K562 (cell line): ENCODE measurements at regions not wholly inside any gene's neighbourhood (a gene's known extent, or its start where the extent isn't known, plus 50 kb on each side); places are given as distances from the start of the nearest gene placed in this dataset.

ENCODE experiments used
- ATAC-seq: fragments of 200-7000 bp; cut with Tn5 transposase; 3 replicates; pipeline ENCODE4 v1.9.1; 2020; ENCODE audit warnings: moderate library complexity
- BruUV-seq: library from RNA; stranded (reverse); fragments of 400-500 nt; replicated peaks from 2 replicates; lab custom pipeline; 2021; lab: Mats Ljungman, UMichigan
- CTCF ChIA-PET: fragments of 300-600 bp; formaldehyde crosslinking; extraction: SDS; loops from one replicate; lab custom pipeline; 2021; ENCODE audit warnings: low intra/inter-chr PET ratio; lab: Yijun Ruan, JAX
- POLR2A ChIA-PET: fragments of 300-600, 350-650 bp; sonication (Branson Sonifier 250); formaldehyde crosslinking; extraction: SDS; loops from one replicate; lab custom pipeline; 2021; ENCODE audit warnings: antibody characterized with exemption, inconsistent platforms; lab: Yijun Ruan, JAX
- DNase-seq, 4 experiments: peaks; one replicate each; pipeline versions ENCODE4 v3.0.0 to v3.0.0-alpha.2; 2011 to 2018; ENCODE audit warnings: low spot score in 3 of 4, mixed read lengths in 3 of 4; ENCODE audit errors: extremely low read depth in 1 of 4
- FAIRE-seq: peaks from 2 replicates; lab custom pipeline; 2011; peaks lifted over from hg19 to GRCh38; lab: Jason Lieb, UNC
- H2AFZ ChIP-seq: 2 replicates; pipeline ENCODE4 v1.6.0; 2011; ENCODE audit warnings: low read depth, low read length, control low read depth, inconsistent platforms
- H3K27ac ChIP-seq: fragments of 200-600 bp; 3 replicates; pipeline ENCODE4 v1.8.0; 2011; ENCODE audit warnings: low read depth, mild to moderate bottlenecking, control low read depth, inconsistent platforms, low read length, moderate library complexity, mixed read lengths; ENCODE audit errors: extremely low read depth
- H3K27me3 ChIP-seq, 2 experiments: fragments of 300-600 bp in 1 of 2; 2 replicates in 1 of 2; 3 replicates in 1 of 2; pipeline versions ENCODE4 v1.6.0 to v1.8.0; 2011; ENCODE audit warnings: inconsistent platforms in 2 of 2, low read length in 2 of 2, mild to moderate bottlenecking in 1 of 2, mixed read lengths in 1 of 2, moderate library complexity in 1 of 2; ENCODE audit not compliant: control insufficient read depth in 2 of 2, insufficient read depth in 2 of 2
- H3K36me3 ChIP-seq: fragments of 300-600 bp; 3 replicates; pipeline ENCODE4 v1.8.0; 2011; ENCODE audit warnings: mild to moderate bottlenecking, low read length, inconsistent platforms; ENCODE audit not compliant: control insufficient read depth, insufficient read depth
- H3K4me1 ChIP-seq, 2 experiments: fragments of 200-600 bp in 1 of 2; replicated peaks in 1 of 2; 2 replicates in 1 of 2; 3 replicates in 1 of 2; pipeline versions ENCODE4 v1.5.1 to v1.8.0; 2011; ENCODE audit warnings: inconsistent platforms in 2 of 2, low read length in 2 of 2, mild to moderate bottlenecking in 1 of 2, mixed read lengths in 1 of 2, moderate library complexity in 1 of 2; ENCODE audit not compliant: control insufficient read depth in 2 of 2, insufficient read depth in 2 of 2
- H3K4me2 ChIP-seq: 2 replicates; pipeline ENCODE4 v1.6.1; 2011; ENCODE audit warnings: low read length, control low read depth, inconsistent platforms, mixed read lengths; ENCODE audit not compliant: insufficient read depth
- H3K4me3 ChIP-seq: fragments of 200-600 bp; sonication (generic), shearing (Covaris generic); 2 replicates; pipeline ENCODE4 v1.5.1; 2016; ENCODE audit warnings: control low read depth, inconsistent platforms
- H3K79me2 ChIP-seq: fragments of 200-600 bp; 3 replicates; pipeline ENCODE4 v1.8.0; 2011; ENCODE audit warnings: low read length, inconsistent platforms; ENCODE audit not compliant: control insufficient read depth, insufficient read depth
- H3K9ac ChIP-seq, 2 experiments: 2 replicates each; pipeline versions ENCODE4 v1.6.0 to v1.6.1; 2011; ENCODE audit warnings: low read depth in 2 of 2, low read length in 2 of 2, control low read depth in 1 of 2, inconsistent platforms in 1 of 2, mild to moderate bottlenecking in 1 of 2, mixed read lengths in 1 of 2; ENCODE audit not compliant: insufficient read depth in 1 of 2
- H3K9me1 ChIP-seq: one replicate; pipeline ENCODE4 v1.6.0; 2011; ENCODE audit warnings: inconsistent platforms, mild to moderate bottlenecking, low read length, moderate library complexity; ENCODE audit not compliant: control insufficient read depth, insufficient read depth
- H3K9me3 ChIP-seq: replicated peaks from 2 replicates; pipeline ENCODE4 v1.5.1; 2011; ENCODE audit warnings: low read depth, low read length, inconsistent platforms; ENCODE audit not compliant: control insufficient read depth, insufficient read depth
- H4K20me1 ChIP-seq: replicated peaks from 2 replicates; pipeline ENCODE4 v1.6.1; 2011; ENCODE audit warnings: low read length, inconsistent platforms, mixed read lengths; ENCODE audit not compliant: control insufficient read depth, insufficient read depth
- ESRRB ChIP-seq: fragments of 250-450 bp; sonication (Bioruptor Pico); IDR thresholded peaks from 2 replicates; pipeline ENCODE4 v1.5.0; 2020; ENCODE audit warnings: mild to moderate bottlenecking, moderate library complexity, borderline replicate concordance
- EWSR1 ChIP-seq: fragments of 450-650 bp; IDR thresholded peaks from 2 replicates; pipeline ENCODE4 v1.6.1; 2018; ENCODE audit warnings: borderline replicate concordance, mild to moderate bottlenecking, low read depth, moderate library complexity; ENCODE audit not compliant: partially characterized antibody
- GATA2 ChIP-seq: sonication (generic); formaldehyde crosslinking; IDR thresholded peaks from 2 replicates; pipeline ENCODE4 v1.4.0; 2020; ENCODE audit warnings: mild to moderate bottlenecking, missing genetic modification reagents
- TEAD1 ChIP-seq, 2 experiments: fragments of 450-650 bp in 1 of 2; sonication (generic) in 1 of 2; formaldehyde crosslinking; IDR thresholded peaks; 2 replicates each; pipeline versions ENCODE4 v1.4.0 to v1.8.0; 2020 to 2022; ENCODE audit warnings: mild to moderate bottlenecking in 2 of 2, missing genetic modification reagents in 1 of 2
- ZNF740 ChIP-seq, 3 experiments: fragments of 200-800 bp in 1 of 3; sonication (Bioruptor generic) in 1 of 3; sonication (generic) in 1 of 3; formaldehyde crosslinking in 1 of 3; IDR thresholded peaks; 2 replicates each; pipeline versions ENCODE4 v1.6.1 to v1.8.0; 2016 to 2022; ENCODE audit warnings: mild to moderate bottlenecking in 2 of 3, missing compliant biosample characterization in 2 of 3, missing genetic modification characterization in 2 of 3, missing genetic modification reagents in 1 of 3
- ZSCAN32 ChIP-seq: fragments of 450-650 bp; formaldehyde crosslinking; IDR thresholded peaks from 2 replicates; pipeline ENCODE4 v1.4.0; 2020; ENCODE audit warnings: mild to moderate bottlenecking, moderate library complexity
- WGBS: fragments of 100-300 bp; shearing (Covaris generic); methylation state at CpG from one replicate; pipeline ENCODE4 v1.1.6; 2016; ENCODE audit warnings: low coverage, mixed read lengths; ENCODE audit not compliant: insufficient coverage; ENCODE audit errors: missing lambda C conversion rate; 5-methylcytosine and 5-hydroxymethylcytosine counted together
- in situ Hi-C: fragments of 300-500 bp; cut with MboI; formaldehyde crosslinking; loops from 4 replicates; pipeline ENCODE4 v1.15.0; 2018; ENCODE audit warnings: inconsistent platforms, mixed read lengths
- intact Hi-C: fragments of 100-400 bp; cut with micrococcal nuclease; formaldehyde crosslinking; loops from 2 replicates; pipeline ENCODE4 v1.14.2; 2022
- TF ChIP-seq, protein P1 (sequence below): fragments of 450-650 bp; IDR thresholded peaks from 2 replicates; pipeline ENCODE4 v1.6.1; 2016; ENCODE audit warnings: mild to moderate bottlenecking, moderate library complexity

GRCh38 chr7:155168597-155169480 is 98.7 kb downstream of the HTR5A start:
- intact Hi-C loops, result no loop called here
- in situ Hi-C loops, result no loop called here
- no peak overlapping the region for H3K4me3 ChIP-seq
- ChIA-PET POLR2A (interaction anchor here (1.3 kb wide), 1 partner anchor 36 kb away, joined by 4 read pairs; no protein-coding TSS in a partner anchor), CTCF (interaction anchor here (0.7 kb wide), 1 partner anchor 255 kb away, joined by 3 read pairs; no protein-coding TSS in a partner anchor)
- no peaks in the 10 kb centered on the region for H3K9me1 ChIP-seq
- peak overlapping the region in 1 of 2 experiments; percentile 20; a peak in 1 of 4 replicates for H3K9ac ChIP-seq
- DNase-seq (no peak), ATAC-seq (no peak), FAIRE-seq (no peak)
- no peaks in the 10 kb centered on the region for H3K9me3 ChIP-seq
- H3K4me1 ChIP-seq, result peaks cover 0 to 12% of the 10 kb centered on the region in 2 experiments; a peak in 1 of 5 replicates
- no peaks in the 10 kb centered on the region; the same call in 1 of the 2 replicates for H4K20me1 ChIP-seq
- H3K36me3 ChIP-seq, result no peaks in the 10 kb centered on the region
- 2% methylated on average over 14 of the region's 14 CpGs for WGBS
- H3K27me3 ChIP-seq, result peaks cover 75 to 98% of the 10 kb centered on the region in 2 experiments
- no peak overlapping the region for H2AFZ ChIP-seq
- H3K27ac ChIP-seq, result no peak overlapping the region
- no TSS peak for BruUV-seq
- no peaks in the 10 kb centered on the region for H3K79me2 ChIP-seq
- H3K4me2 ChIP-seq, result no peak overlapping the region
- no peak for TF ChIP-seq TEAD1 (CRISPR knock-in tag; IDR thresholded peaks at IDR 0.05)
- TF ChIP-seq GATA2 (CRISPR knock-in tag), result no peak
- TF ChIP-seq, protein P1, sequence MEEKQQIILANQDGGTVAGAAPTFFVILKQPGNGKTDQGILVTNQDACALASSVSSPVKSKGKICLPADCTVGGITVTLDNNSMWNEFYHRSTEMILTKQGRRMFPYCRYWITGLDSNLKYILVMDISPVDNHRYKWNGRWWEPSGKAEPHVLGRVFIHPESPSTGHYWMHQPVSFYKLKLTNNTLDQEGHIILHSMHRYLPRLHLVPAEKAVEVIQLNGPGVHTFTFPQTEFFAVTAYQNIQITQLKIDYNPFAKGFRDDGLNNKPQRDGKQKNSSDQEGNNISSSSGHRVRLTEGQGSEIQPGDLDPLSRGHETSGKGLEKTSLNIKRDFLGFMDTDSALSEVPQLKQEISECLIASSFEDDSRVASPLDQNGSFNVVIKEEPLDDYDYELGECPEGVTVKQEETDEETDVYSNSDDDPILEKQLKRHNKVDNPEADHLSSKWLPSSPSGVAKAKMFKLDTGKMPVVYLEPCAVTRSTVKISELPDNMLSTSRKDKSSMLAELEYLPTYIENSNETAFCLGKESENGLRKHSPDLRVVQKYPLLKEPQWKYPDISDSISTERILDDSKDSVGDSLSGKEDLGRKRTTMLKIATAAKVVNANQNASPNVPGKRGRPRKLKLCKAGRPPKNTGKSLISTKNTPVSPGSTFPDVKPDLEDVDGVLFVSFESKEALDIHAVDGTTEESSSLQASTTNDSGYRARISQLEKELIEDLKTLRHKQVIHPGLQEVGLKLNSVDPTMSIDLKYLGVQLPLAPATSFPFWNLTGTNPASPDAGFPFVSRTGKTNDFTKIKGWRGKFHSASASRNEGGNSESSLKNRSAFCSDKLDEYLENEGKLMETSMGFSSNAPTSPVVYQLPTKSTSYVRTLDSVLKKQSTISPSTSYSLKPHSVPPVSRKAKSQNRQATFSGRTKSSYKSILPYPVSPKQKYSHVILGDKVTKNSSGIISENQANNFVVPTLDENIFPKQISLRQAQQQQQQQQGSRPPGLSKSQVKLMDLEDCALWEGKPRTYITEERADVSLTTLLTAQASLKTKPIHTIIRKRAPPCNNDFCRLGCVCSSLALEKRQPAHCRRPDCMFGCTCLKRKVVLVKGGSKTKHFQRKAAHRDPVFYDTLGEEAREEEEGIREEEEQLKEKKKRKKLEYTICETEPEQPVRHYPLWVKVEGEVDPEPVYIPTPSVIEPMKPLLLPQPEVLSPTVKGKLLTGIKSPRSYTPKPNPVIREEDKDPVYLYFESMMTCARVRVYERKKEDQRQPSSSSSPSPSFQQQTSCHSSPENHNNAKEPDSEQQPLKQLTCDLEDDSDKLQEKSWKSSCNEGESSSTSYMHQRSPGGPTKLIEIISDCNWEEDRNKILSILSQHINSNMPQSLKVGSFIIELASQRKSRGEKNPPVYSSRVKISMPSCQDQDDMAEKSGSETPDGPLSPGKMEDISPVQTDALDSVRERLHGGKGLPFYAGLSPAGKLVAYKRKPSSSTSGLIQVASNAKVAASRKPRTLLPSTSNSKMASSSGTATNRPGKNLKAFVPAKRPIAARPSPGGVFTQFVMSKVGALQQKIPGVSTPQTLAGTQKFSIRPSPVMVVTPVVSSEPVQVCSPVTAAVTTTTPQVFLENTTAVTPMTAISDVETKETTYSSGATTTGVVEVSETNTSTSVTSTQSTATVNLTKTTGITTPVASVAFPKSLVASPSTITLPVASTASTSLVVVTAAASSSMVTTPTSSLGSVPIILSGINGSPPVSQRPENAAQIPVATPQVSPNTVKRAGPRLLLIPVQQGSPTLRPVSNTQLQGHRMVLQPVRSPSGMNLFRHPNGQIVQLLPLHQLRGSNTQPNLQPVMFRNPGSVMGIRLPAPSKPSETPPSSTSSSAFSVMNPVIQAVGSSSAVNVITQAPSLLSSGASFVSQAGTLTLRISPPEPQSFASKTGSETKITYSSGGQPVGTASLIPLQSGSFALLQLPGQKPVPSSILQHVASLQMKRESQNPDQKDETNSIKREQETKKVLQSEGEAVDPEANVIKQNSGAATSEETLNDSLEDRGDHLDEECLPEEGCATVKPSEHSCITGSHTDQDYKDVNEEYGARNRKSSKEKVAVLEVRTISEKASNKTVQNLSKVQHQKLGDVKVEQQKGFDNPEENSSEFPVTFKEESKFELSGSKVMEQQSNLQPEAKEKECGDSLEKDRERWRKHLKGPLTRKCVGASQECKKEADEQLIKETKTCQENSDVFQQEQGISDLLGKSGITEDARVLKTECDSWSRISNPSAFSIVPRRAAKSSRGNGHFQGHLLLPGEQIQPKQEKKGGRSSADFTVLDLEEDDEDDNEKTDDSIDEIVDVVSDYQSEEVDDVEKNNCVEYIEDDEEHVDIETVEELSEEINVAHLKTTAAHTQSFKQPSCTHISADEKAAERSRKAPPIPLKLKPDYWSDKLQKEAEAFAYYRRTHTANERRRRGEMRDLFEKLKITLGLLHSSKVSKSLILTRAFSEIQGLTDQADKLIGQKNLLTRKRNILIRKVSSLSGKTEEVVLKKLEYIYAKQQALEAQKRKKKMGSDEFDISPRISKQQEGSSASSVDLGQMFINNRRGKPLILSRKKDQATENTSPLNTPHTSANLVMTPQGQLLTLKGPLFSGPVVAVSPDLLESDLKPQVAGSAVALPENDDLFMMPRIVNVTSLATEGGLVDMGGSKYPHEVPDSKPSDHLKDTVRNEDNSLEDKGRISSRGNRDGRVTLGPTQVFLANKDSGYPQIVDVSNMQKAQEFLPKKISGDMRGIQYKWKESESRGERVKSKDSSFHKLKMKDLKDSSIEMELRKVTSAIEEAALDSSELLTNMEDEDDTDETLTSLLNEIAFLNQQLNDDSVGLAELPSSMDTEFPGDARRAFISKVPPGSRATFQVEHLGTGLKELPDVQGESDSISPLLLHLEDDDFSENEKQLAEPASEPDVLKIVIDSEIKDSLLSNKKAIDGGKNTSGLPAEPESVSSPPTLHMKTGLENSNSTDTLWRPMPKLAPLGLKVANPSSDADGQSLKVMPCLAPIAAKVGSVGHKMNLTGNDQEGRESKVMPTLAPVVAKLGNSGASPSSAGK, result no peak
- no peak for TF ChIP-seq ESRRB (CRISPR knock-in tag)
- TF ChIP-seq EWSR1, result no peak
- no peak for TF ChIP-seq ZSCAN32 (CRISPR knock-in tag)
- TF ChIP-seq ZNF740 (CRISPR knock-in tag; IDR thresholded peaks at IDR 0.05), result no peak
- TF ChIP-seq ZNF740 (tag; IDR thresholded peaks at IDR 0.05), result no peak
